Lower lobe of right lung (tissue), 2 donors: ENCODE measurements at regions not wholly inside any gene's neighbourhood (a gene's known extent, or its start where the extent isn't known, plus 50 kb on each side); places are given as distances from the start of the nearest gene placed in this dataset.
"Not testable (repeated sequence)": the region's sequence is repeated elsewhere in the genome, so short reads cannot be mapped to it uniquely, and the experiment has no call there.

Source experiments
- ATAC-seq, 2 donors: fragments of 200-7000 bp; cut with Tn5 transposase; one replicate each; pipeline ENCODE4 v1.9.1; 2020 to 2022; ENCODE audit warnings: mild to moderate bottlenecking in 2 of 2, moderate library complexity in 2 of 2
- DNase-seq: peaks from one replicate; pipeline ENCODE4 v3.0.0-alpha.2; 2020
- H3K27ac ChIP-seq: fragments of 200-600 bp; one replicate; pipeline ENCODE4 v1.8.0; 2022
- H3K27me3 ChIP-seq: fragments of 200-600 bp; one replicate; pipeline ENCODE4 v1.8.0; 2022; ENCODE audit warnings: low read depth
- H3K36me3 ChIP-seq: fragments of 200-600 bp; one replicate; pipeline ENCODE4 v1.8.0; 2022; ENCODE audit warnings: mild to moderate bottlenecking
- H3K4me1 ChIP-seq: fragments of 200-600 bp; one replicate; pipeline ENCODE4 v1.8.0; 2022
- H3K4me3 ChIP-seq: fragments of 200-600 bp; one replicate; pipeline ENCODE4 v1.8.0; 2022; ENCODE audit warnings: mild to moderate bottlenecking
- H3K9me3 ChIP-seq: fragments of 200-600 bp; one replicate; pipeline ENCODE4 v1.8.0; 2022
- CTCF ChIP-seq: fragments of 200-600 bp; IDR thresholded peaks from one replicate; pipeline ENCODE4 v1.8.0; 2022; ENCODE audit warnings: antibody characterized with exemption, mild to moderate bottlenecking
- intact Hi-C: fragments of 100-400 bp; cut with DNase I; formaldehyde crosslinking; loops from one replicate; pipeline ENCODE4 v1.11.0; 2022
- donor health status: DM: no; HTN: yes; CAD: no; lungs with severe emphysema.

- H3K4me1 ChIP-seq, result no peaks in the 10 kb centered on the region
- no peak for DNase-seq
- H3K9me3 ChIP-seq, result no peaks in the 10 kb centered on the region
- intact Hi-C loops, result no loop called here
- no peak overlapping the region for H3K4me3 ChIP-seq
- TF ChIP-seq CTCF, result no peak
- no peaks in the 10 kb centered on the region for H3K36me3 ChIP-seq
- no peak for ATAC-seq
- H3K27ac ChIP-seq, result no peak overlapping the region
- H3K27me3 ChIP-seq, result no peaks in the 10 kb centered on the region
Observed at GRCh38 chr7:142469696-142470543, 212.1 kb upstream of the PRSS58 start.

DNA sequence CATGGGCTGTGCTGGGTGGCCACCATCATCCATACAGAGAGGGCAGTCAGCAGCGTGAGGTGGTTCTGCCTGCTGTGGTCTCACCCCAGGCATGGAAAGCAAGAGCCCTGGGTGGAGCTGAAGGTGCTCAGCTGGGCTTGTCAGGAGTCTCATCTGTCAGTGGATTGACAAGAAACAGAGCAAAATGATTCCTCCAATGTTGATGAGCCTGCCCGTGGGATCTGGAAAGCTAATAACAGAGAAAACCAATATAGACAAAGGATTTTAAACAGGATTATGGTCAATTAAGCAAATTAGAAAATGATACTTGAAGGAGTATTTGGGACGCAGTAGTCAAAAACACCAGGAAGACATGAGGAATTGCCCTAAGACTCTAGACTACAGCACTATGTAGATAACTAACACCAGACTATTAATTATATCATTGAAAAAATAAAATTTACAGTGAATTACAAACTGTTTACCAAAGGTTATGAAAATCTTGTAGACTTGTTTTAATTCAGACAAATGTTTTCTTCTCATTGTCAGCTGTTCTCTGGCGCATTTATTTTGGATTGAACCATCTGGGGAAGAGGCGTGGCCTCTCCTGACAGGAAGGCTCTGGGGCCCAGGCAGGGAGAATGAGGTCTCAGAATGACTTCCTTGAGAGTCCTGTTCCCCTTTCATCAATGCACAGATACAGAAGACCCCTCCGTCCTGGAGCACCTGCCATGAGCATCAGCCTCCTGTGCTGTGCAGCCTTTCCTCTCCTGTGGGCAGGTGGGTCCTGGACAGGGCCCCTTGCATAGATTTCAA, 211.2 kb upstream of the PRSS58 start:
- Histone ChIP-seq H3K4me1 (no peaks in the 10 kb centered on the region), H3K36me3 (no peaks in the 10 kb centered on the region), H3K4me3 (no peak overlapping the region), H3K27me3 (no peaks in the 10 kb centered on the region), H3K27ac (no peak overlapping the region), H3K9me3 (no peaks in the 10 kb centered on the region)
- no peak for ATAC-seq
- intact Hi-C loops, result no loop called here
- no peak for TF ChIP-seq CTCF
- DNase-seq, result no peak

DNA sequence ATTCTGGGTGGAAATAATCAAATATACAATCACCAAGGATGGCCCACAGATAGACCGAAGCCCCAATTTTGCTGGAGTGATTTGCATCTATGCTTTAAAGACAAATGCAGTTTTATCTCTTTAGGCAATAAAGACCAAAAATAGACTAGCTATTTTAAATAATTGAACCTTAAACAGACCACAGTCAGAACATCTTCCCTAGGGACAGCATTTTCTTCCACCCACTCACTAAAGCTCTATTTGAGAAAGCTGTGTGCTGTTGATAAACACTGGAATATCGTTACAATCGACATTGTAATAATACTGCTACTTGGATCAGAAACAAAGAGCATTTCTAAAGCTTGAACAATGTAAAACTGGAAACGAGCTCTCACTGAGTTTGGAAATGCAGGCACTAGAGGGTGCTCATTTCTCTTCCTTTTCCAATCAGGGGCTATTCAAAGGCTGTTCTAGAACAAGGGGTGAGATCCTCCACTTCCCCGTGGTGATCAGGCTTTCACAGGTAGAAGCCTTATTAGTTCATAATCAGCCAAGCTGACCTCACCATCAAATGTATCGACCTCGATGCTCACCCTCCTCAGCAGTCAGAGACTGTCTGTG, 209.3 kb upstream of the PRSS58 start:
- DNase-seq, H3K4me1 ChIP-seq, ATAC-seq, H3K27ac ChIP-seq, H3K36me3 ChIP-seq, H3K9me3 ChIP-seq, intact Hi-C loops, H3K4me3 ChIP-seq, H3K27me3 ChIP-seq: not testable (repeated sequence)

DNA sequence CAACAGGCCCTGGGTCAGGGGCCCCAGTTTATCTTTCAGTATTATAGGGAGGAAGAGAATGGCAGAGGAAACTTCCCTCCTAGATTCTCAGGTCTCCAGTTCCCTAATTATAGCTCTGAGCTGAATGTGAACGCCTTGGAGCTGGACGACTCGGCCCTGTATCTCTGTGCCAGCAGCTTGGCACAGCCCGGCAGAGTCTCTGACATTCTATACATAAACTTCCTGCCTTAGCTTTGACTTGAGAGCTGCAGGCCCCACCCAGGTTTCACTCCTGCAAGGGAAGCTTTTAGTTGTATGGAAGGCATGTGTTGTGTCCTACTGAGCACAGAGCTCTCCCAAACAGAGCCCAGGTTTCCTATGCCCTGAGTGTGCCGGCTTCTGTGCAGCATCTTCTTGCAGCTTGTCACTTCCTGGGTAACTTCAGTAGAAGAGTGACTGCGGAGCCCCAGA, 205.6 kb upstream of the PRSS58 start:
- Histone ChIP-seq H3K27me3 (peaks cover 1% of the 10 kb centered on the region), H3K36me3 (no peaks in the 10 kb centered on the region), H3K4me3 (no peak overlapping the region), H3K27ac (no peak overlapping the region), H3K9me3 (no peaks in the 10 kb centered on the region), H3K4me1 (peaks cover 3% of the 10 kb centered on the region)
- DNase-seq, result no peak
- intact Hi-C loops, result no loop called here
- no peak for TF ChIP-seq CTCF
- no peak for ATAC-seq

DNA sequence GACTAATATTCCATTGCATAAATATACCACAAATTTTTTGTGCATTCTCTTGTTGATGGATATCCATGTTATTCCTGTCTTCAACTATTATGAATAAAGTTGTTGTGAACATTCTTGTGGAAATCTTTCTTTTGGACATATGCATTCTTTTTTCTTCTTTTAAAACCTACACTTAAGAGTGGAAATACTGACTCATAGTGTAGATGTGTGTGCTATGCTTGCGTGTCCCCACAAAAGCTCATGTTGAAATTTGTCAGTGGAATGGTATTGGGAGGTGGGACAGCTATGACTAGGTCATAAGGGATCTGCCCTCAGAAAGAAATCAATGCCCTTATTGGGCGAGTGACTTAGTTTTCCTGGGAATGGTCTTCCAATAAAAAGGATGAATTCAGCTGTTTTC, 203.6 kb upstream of the PRSS58 start:
- ATAC-seq (no peak), DNase-seq (no peak)
- Histone ChIP-seq H3K27ac (no peak overlapping the region), H3K4me3 (no peak overlapping the region), H3K4me1 (peaks cover 3% of the 10 kb centered on the region), H3K9me3 (no peaks in the 10 kb centered on the region), H3K36me3 (no peaks in the 10 kb centered on the region), H3K27me3 (peaks cover 13% of the 10 kb centered on the region)
- intact Hi-C loops, result no loop called here
- TF ChIP-seq CTCF, result no peak
